ENCODE measurements at regions not wholly inside any gene's neighbourhood (a gene's known extent, or its start where the extent isn't known, plus 50 kb on each side); places are given as distances from the start of the nearest gene placed in this dataset.

- H3K27ac ChIP-seq (ENCODE audit: low read length), result no peak overlapping the region
- no peak overlapping the region for H3K4me3 ChIP-seq (ENCODE audit: low read length)
- H3K9me3 ChIP-seq (ENCODE audit: low read length), result no peaks in the 10 kb centered on the region
- no peak overlapping the region for H2AFZ ChIP-seq (ENCODE audit: low read depth, low read length)
- no peaks in the 10 kb centered on the region for H3F3A ChIP-seq (ENCODE audit: insufficient read depth, low read length, poor library complexity, severe bottlenecking)
- TF ChIP-seq TAF1 (IDR thresholded peaks at IDR 0.05; ENCODE audit: low read depth), result no peak
- TF ChIP-seq POLR2AphosphoS5 (IDR thresholded peaks at IDR 0.05), result no peak
- no peak for TF ChIP-seq EZH2 (IDR thresholded peaks at IDR 0.05; ENCODE audit: borderline replicate concordance, insufficient read depth, low read length, poor library complexity, severe bottlenecking)
- H3K4me2 ChIP-seq (ENCODE audit: low read length), result no peak overlapping the region
- no peaks in the 10 kb centered on the region for H3K9me2 ChIP-seq (ENCODE audit: insufficient read depth, low read length)
- H3K79me2 ChIP-seq (replicated peaks; ENCODE audit: insufficient read depth, low read length), result no peaks in the 10 kb centered on the region
- H3K36me3 ChIP-seq (ENCODE audit: insufficient read depth, low read length), result no peaks in the 10 kb centered on the region
- no peaks in the 10 kb centered on the region for H3K27me3 ChIP-seq (ENCODE audit: insufficient read depth, low read depth, low read length)
- H3K9ac ChIP-seq (ENCODE audit: low read length), result no peak overlapping the region
- no peaks in the 10 kb centered on the region for H4K20me1 ChIP-seq (ENCODE audit: insufficient read depth)
Measured at GRCh38 chr15:63446255-63446654, 58.1 kb upstream of the USP3 start.

GRCh38 chr15:63447017-63447676, 57.2 kb upstream of the USP3 start:
- Histone ChIP-seq H3K9me2 (ENCODE audit: insufficient read depth, low read length) (no peaks in the 10 kb centered on the region), H3K4me2 (ENCODE audit: low read length) (no peak overlapping the region), H3K4me3 (ENCODE audit: low read length) (no peak overlapping the region), H2AFZ (ENCODE audit: low read depth, low read length) (no peak overlapping the region), H3K9me3 (ENCODE audit: low read length) (no peaks in the 10 kb centered on the region), H3K9ac (ENCODE audit: low read length) (no peak overlapping the region), H3K27ac (ENCODE audit: low read length) (no peak overlapping the region), H3K79me2 (replicated peaks; ENCODE audit: insufficient read depth, low read length) (no peaks in the 10 kb centered on the region), H4K20me1 (ENCODE audit: insufficient read depth) (no peaks in the 10 kb centered on the region), H3K36me3 (ENCODE audit: insufficient read depth, low read length) (no peaks in the 10 kb centered on the region), H3F3A (ENCODE audit: insufficient read depth, low read length, poor library complexity, severe bottlenecking) (no peaks in the 10 kb centered on the region), H3K27me3 (ENCODE audit: insufficient read depth, low read depth, low read length) (no peaks in the 10 kb centered on the region)
- no peak for TF ChIP-seq SMC3 (conservative IDR thresholded peaks at IDR 0.05; ENCODE audit: poor library complexity)
- no peak for TF ChIP-seq CTCF (IDR thresholded peaks at IDR 0.05; ENCODE audit: poor library complexity, severe bottlenecking)
- no peak for TF ChIP-seq POLR2AphosphoS5 (IDR thresholded peaks at IDR 0.05)
- TF ChIP-seq TAF1 (IDR thresholded peaks at IDR 0.05; ENCODE audit: low read depth), result no peak
- TF ChIP-seq EP300 (conservative IDR thresholded peaks at IDR 0.05; ENCODE audit: poor library complexity, severe bottlenecking), result no peak
- TF ChIP-seq EZH2 (IDR thresholded peaks at IDR 0.05; ENCODE audit: borderline replicate concordance, insufficient read depth, low read length, poor library complexity, severe bottlenecking), result no peak
- no peak for TF ChIP-seq REST (IDR thresholded peaks at IDR 0.05; ENCODE audit: borderline replicate concordance)
- no peak for TF ChIP-seq RAD21 (conservative IDR thresholded peaks at IDR 0.05)
- TF ChIP-seq MXI1 (conservative IDR thresholded peaks at IDR 0.05; ENCODE audit: poor library complexity, severe bottlenecking), result no peak
